HEK293T (cell line): ENCODE measurements at regions not wholly inside any gene's neighbourhood (a gene's known extent, or its start where the extent isn't known, plus 50 kb on each side); places are given as distances from the start of the nearest gene placed in this dataset.
A peak's percentile ranks its signal among the peaks of the same experiment; 100 is the strongest.

Experiments
- CTCF ChIA-PET: fragments of 350-600 bp; formaldehyde crosslinking; extraction: SDS; loops from one replicate; lab custom pipeline; 2021; ENCODE audit warnings: antibody characterized with exemption, inconsistent platforms; lab: Yijun Ruan, JAX
- POLR2A ChIA-PET: fragments of 350-600 bp; formaldehyde crosslinking; extraction: SDS; loops from one replicate; lab custom pipeline; 2020; ENCODE audit warnings: antibody characterized with exemption, inconsistent platforms; lab: Yijun Ruan, JAX
- DNase-seq: peaks from one replicate; pipeline ENCODE4 v3.0.0; 2012; ENCODE audit warnings: mixed read lengths; ENCODE audit errors: extremely low spot score
- ARNT ChIP-seq: fragments of 450-650 bp; IDR thresholded peaks from 2 replicates; pipeline ENCODE4 v1.6.1; 2017; ENCODE audit warnings: mild to moderate bottlenecking
- BHLHE40 ChIP-seq: fragments of 450-650 bp; IDR thresholded peaks from 2 replicates; pipeline ENCODE4 v1.6.1; 2016; ENCODE audit warnings: mild to moderate bottlenecking, moderate library complexity, borderline replicate concordance
- CTBP1 ChIP-seq: fragments of 450-650 bp; IDR thresholded peaks from 2 replicates; pipeline ENCODE4 v1.6.1; 2016; ENCODE audit warnings: borderline replicate concordance
- ELF4 ChIP-seq: fragments of 450-650 bp; IDR thresholded peaks from 2 replicates; pipeline ENCODE4 v1.6.1; 2017; ENCODE audit warnings: antibody characterized with exemption
- FOXA1 ChIP-seq: fragments of 450-650 bp; IDR thresholded peaks from 2 replicates; pipeline ENCODE4 v1.6.1; 2016; ENCODE audit warnings: mild to moderate bottlenecking
- FOXK2 ChIP-seq: fragments of 450-650 bp; IDR thresholded peaks from 2 replicates; pipeline ENCODE4 v1.6.1; 2016; ENCODE audit warnings: mild to moderate bottlenecking
- FOXM1 ChIP-seq: fragments of 450-650 bp; IDR thresholded peaks from 2 replicates; pipeline ENCODE4 v1.6.1; 2017; ENCODE audit warnings: mild to moderate bottlenecking, borderline replicate concordance
- HDGF ChIP-seq: fragments of 450-650 bp; IDR thresholded peaks from 2 replicates; pipeline ENCODE4 v1.6.1; 2017; ENCODE audit warnings: antibody characterized with exemption, borderline replicate concordance
- L3MBTL2 ChIP-seq: fragments of 450-650 bp; conservative IDR thresholded peaks from 2 replicates; pipeline ENCODE4 v1.6.1; 2016; ENCODE audit warnings: mild to moderate bottlenecking
- LEF1 ChIP-seq: fragments of 450-650 bp; IDR thresholded peaks from 2 replicates; pipeline ENCODE4 v1.6.1; 2017; ENCODE audit warnings: mild to moderate bottlenecking, borderline replicate concordance
- NFRKB ChIP-seq: fragments of 450-650 bp; IDR thresholded peaks from 2 replicates; pipeline ENCODE4 v1.6.1; 2016; ENCODE audit warnings: mild to moderate bottlenecking, moderate library complexity
- SP1 ChIP-seq: fragments of 450-650 bp; IDR thresholded peaks from 2 replicates; pipeline ENCODE4 v1.6.1; 2017
- SUZ12 ChIP-seq: fragments of 450-650 bp; IDR thresholded peaks from 2 replicates; pipeline ENCODE4 v1.6.1; 2016; ENCODE audit warnings: mild to moderate bottlenecking
- TARDBP ChIP-seq: fragments of 450-650 bp; IDR thresholded peaks from 2 replicates; pipeline ENCODE4 v1.6.1; 2016
- ZNF384 ChIP-seq: fragments of 450-650 bp; IDR thresholded peaks from 2 replicates; pipeline ENCODE4 v1.6.1; 2016
- TF ChIP-seq, protein P1 (sequence below): fragments of 450-650 bp; IDR thresholded peaks from 2 replicates; pipeline ENCODE4 v1.6.1; 2016

DNA sequence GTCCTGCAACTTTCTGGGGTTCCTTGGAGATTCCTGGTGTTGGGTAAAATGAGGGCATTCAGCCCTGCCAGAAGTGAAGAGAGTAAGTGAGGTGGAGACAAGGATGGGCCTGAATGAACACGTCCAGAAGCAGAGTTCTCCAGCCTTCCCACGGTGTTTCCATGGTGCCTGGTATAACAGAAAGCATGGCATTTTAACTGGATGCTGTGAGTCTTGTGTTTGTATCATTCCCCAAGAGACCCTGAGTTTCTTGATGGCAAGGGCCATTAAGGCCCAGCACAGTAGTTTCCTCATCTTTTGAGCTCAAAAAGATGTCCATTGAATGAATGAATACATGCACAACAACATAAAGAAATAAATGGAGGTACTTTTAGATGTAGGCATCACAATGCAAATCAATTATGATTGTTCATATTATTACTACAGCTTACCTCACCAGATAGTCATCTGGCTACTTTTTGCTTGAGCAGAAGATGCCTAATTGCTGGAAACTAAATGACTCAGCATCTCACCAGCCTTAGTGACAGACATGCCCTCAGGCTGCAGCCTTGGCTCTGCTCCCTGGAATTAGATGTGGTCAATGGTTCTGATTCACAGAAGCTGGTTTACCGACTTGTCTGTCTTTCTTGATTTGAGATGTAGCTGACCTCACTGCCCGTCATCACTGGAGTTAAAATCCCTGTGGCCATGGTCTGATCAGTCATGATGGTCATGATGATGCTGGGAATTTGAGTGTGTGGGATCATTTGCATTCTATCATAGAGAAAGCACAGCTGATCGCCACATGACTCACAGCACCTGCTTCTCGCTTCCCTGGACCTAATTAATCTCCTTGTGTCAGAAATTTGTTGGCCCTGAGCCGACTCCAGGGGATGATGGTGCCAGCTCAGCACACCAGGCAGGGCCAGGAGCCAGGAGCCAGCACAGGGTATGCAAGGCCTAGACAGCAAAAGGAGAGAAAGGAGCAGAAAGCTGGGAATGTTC, 83.9 kb downstream of the CXCL12 start:
- ChIA-PET CTCF (interaction anchor here (0.6 to 0.7 kb wide), 2 partner anchors 561 to 608 kb away, joined by 3 to 4 read pairs; no protein-coding TSS in a partner anchor), POLR2A (interaction anchor here (0.7 kb wide), 1 partner anchor 21 kb away, joined by 3 read pairs; no protein-coding TSS in a partner anchor)
- DNase-seq = no peak
- no peak for TF ChIP-seq ELF4
- TF ChIP-seq, protein P1, sequence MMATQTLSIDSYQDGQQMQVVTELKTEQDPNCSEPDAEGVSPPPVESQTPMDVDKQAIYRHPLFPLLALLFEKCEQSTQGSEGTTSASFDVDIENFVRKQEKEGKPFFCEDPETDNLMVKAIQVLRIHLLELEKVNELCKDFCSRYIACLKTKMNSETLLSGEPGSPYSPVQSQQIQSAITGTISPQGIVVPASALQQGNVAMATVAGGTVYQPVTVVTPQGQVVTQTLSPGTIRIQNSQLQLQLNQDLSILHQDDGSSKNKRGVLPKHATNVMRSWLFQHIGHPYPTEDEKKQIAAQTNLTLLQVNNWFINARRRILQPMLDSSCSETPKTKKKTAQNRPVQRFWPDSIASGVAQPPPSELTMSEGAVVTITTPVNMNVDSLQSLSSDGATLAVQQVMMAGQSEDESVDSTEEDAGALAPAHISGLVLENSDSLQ = peak; percentile 53; the same call in 1 of the 2 replicates

DNA sequence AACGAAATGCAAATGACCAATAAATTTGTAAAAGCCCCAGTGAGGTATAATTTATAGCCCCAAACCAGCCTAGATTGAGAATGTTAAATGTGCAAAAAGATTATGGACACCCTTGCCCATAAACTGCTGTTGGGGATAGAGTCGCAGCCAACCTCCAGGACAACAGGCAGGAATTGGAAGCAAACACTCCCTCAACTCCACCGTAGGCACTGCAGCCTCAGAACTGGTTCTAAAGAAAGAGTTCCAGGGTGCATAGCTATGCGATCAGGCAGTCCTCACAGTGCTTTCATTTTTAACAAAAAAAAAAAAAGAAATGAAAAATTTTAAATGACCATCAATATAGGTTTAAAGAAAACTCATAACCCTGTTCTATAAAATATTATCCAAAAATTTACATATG, 86.2 kb downstream of the CXCL12 start:
- ChIA-PET POLR2A (no interaction called here), CTCF (no interaction called here)
- TF ChIP-seq, protein P1 = no peak
- TF ChIP-seq SUZ12 = no peak
- TF ChIP-seq ZNF384 = no peak
- no peak for TF ChIP-seq FOXA1
- no peak for TF ChIP-seq ARNT
- no peak for TF ChIP-seq ELF4
- TF ChIP-seq FOXK2 = no peak
- TF ChIP-seq L3MBTL2 = no peak
- TF ChIP-seq LEF1 = no peak
- TF ChIP-seq BHLHE40 = no peak
- no peak for TF ChIP-seq HDGF
- no peak for DNase-seq

DNA sequence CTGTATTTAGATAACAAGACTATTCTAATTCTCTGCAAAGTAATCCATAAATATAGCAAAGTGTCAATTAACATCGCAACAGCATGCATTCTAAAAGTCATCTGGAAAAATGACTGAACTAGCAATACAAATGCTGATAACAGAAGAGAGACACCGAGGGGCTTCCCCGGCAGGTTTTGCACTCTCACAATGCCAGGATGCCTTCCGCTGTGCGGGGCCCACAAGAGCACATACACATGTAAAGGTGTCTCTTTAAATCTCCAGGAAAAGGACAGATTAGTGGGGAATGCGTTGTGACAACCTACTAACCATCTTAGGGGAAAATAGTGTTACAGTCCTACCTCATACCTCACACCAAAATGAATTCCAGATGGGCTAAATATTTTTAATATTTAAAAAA, 86.9 kb downstream of the CXCL12 start:
- no peak for DNase-seq
- ChIA-PET POLR2A (no interaction called here), CTCF (no interaction called here)
- TF ChIP-seq HDGF (no peak), ELF4 (no peak), LEF1 (no peak), SUZ12 (no peak), FOXK2 (no peak), SP1 (no peak), TARDBP (no peak), L3MBTL2 (no peak), ZNF384 (no peak), FOXA1 (no peak), ARNT (no peak), CTBP1 (no peak), NFRKB (no peak), BHLHE40 (no peak)
- TF ChIP-seq, protein P1 = no peak

DNA sequence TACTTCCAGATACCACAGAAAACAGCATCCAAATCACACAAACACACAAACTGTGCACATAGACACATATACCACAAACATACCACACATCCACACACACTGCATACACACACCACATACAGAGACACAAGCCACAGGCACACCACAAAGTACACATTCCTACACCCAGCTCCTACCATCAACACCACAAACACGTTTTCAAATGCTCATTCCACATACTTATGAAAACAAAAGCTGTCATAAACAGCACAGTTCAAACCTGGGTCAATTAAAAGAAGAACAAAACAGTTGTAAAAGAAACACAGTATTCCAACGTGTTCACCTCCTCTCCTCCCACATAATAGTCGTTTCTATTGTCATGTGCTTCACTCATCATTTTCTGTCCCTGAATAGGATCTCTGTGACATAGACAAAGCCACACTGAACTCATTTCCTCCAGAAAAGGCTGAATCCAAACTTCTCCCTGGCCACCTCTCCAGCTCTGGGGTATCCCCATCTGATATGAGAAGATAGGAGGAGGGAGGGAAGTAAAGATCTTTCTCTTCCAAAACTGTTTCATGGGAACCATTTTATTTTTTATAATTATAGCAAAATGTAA, 89.2 kb downstream of the CXCL12 start:
- TF ChIP-seq SUZ12 = no peak
- no peak for TF ChIP-seq FOXM1
- no peak for TF ChIP-seq BHLHE40
- TF ChIP-seq NFRKB = no peak
- TF ChIP-seq ELF4 = no peak
- no peak for TF ChIP-seq ZNF384
- no peak for TF ChIP-seq SP1
- TF ChIP-seq, protein P1 = no peak
- TF ChIP-seq FOXA1 = no peak
- TF ChIP-seq ARNT = no peak
- no peak for TF ChIP-seq HDGF
- DNase-seq = no peak
- CTCF ChIA-PET = no interaction called here
- POLR2A ChIA-PET = no interaction called here

DNA sequence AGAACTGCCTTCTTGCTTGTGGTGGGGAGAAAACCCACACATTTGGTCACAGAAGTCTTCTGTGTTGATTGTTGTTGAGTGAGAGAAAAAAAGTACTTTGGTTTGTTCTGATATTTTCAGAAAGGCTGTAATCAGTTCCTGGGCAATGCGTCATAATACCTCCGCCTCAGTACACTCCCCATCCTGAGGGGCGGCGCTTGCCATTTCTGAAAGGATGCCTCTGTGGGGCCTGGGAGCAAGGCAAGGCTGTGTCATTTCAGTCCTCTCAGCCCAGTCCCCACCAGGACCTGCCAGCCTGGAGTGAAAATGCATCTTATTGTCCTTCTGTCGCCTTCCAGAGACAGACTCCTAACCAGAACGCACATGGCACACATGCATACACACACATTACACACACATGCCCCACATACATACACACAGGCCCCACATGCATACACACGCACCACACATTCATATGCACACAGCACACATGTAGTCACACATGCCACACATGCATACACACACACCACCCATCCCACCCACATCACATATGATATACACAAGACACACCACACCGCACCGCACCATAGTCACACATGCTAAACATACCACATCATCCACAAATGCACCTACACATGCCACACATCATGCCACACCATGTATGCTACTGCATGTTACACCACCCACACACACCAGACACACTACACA, 90.0 kb downstream of the CXCL12 start:
- CTCF ChIA-PET = no interaction called here
- POLR2A ChIA-PET = no interaction called here
- no peak for TF ChIP-seq NFRKB
- no peak for TF ChIP-seq BHLHE40
- no peak for TF ChIP-seq ELF4
- TF ChIP-seq FOXK2 = no peak
- no peak for TF ChIP-seq TARDBP
- TF ChIP-seq, protein P1 = no peak
- TF ChIP-seq ZNF384 = no peak
- TF ChIP-seq SUZ12 = no peak
- no peak for TF ChIP-seq CTBP1
- no peak for TF ChIP-seq FOXM1
- no peak for TF ChIP-seq SP1
- TF ChIP-seq LEF1 = no peak
- no peak for TF ChIP-seq L3MBTL2
- DNase-seq = no peak
